Sigmoid colon (tissue), 6 donors: ENCODE measurements at regions not wholly inside any gene's neighbourhood (a gene's known extent, or its start where the extent isn't known, plus 50 kb on each side); places are given as distances from the start of the nearest gene placed in this dataset.
A peak's percentile ranks its signal among the peaks of the same experiment; 100 is the strongest.

ENCODE experiments used
- DNase-seq: peaks from one replicate; pipeline ENCODE4 v3.0.0-alpha.2; 2019
- H3K27ac ChIP-seq, 4 donors: fragments of 200-600 bp; sonication (generic); one replicate each; pipeline ENCODE4 v1.5.1; 2016 to 2019; ENCODE audit warnings: mild to moderate bottlenecking in 1 of 4
- H3K27me3 ChIP-seq, 3 donors: fragments of 200-600 bp; sonication (generic); one replicate each; pipeline ENCODE4 v1.5.1; 2019; ENCODE audit warnings: mild to moderate bottlenecking in 1 of 3
- H3K36me3 ChIP-seq, 4 donors: fragments of 200-600 bp; sonication (generic); one replicate each; pipeline ENCODE4 v1.5.1; 2016 to 2019
- H3K4me1 ChIP-seq, 4 donors: fragments of 200-600 bp; sonication (generic); one replicate each; pipeline ENCODE4 v1.5.1; 2017 to 2019
- H3K4me3 ChIP-seq, 4 donors: fragments of 200-600 bp; sonication (generic); one replicate each; pipeline ENCODE4 v1.5.1; 2017 to 2019; ENCODE audit warnings: mild to moderate bottlenecking in 2 of 4, moderate library complexity in 1 of 4
- H3K9me3 ChIP-seq, 4 donors: fragments of 200-600 bp in 3 of 4; sonication (generic) in 3 of 4; one replicate each; pipeline versions ENCODE4 v1.5.1 to v1.6.1; 2013 to 2019
- CTCF ChIP-seq, 4 experiments: fragments of 450-650 bp in 3 of 4; fragments of 200-600 bp in 1 of 4; IDR thresholded peaks; one replicate each; pipeline ENCODE4 v1.5.1; 2016 to 2019; ENCODE audit warnings: antibody characterized with exemption in 4 of 4, mild to moderate bottlenecking in 3 of 4, moderate library complexity in 2 of 4
- EP300 ChIP-seq, 4 donors: sonication (generic); formaldehyde crosslinking; IDR thresholded peaks; one replicate each; pipeline ENCODE4 v1.6.1; 2017; ENCODE audit warnings: antibody characterized with exemption in 4 of 4
- POLR2A ChIP-seq, 2 donors: fragments of 450-650 bp; IDR thresholded peaks; one replicate each; pipeline ENCODE4 v1.6.1; 2016; ENCODE audit warnings: antibody characterized with exemption in 2 of 2, mild to moderate bottlenecking in 2 of 2, moderate library complexity in 2 of 2
- POLR2AphosphoS5 ChIP-seq, 4 donors: sonication (generic); formaldehyde crosslinking; IDR thresholded peaks; one replicate each; pipeline ENCODE4 v1.6.1; 2017; ENCODE audit warnings: antibody characterized with exemption in 4 of 4
- WGBS, 2 donors: extraction: QIAGEN DNeasy Blood & Tissue Kit; methylation state at CpG; one replicate each; pipeline ENCODE4 v1.1.7; 2013; 5-methylcytosine and 5-hydroxymethylcytosine counted together
- intact Hi-C: fragments of 100-400 bp; cut with DNase I; formaldehyde crosslinking; loops from one replicate; pipeline ENCODE4 v1.15.1; 2023
- donor health status: healthy with polysubstance abuse.
- donor health status: healthy.

DNA sequence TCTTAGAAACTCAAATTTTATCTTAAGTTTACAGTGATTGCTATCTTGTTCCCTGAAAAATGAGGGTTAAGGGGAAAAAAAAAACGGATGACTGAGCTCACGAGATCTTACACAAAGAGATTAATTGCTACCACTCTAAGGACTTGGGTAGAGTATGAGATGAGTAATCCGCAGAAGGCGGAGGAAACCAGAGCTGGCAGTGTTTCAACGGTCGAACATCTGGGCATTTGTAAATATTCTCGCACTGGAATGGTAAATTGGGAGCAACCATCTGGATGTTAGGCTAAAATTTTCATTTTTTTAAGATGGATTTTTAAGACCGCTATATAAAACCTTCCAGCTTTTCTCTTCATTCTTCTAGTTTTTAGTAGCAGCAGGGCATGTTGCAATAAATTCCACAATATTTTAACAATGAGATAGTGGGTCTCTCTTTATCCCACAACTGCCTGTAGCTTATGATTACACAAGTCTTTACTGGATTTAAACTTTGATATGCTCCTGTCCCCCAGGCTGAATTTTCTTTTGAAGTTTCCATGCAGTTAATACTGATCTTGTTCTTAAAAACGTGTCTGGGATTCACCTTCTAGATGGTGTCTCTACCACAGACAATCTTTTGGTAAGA lies 1324.1 kb downstream of the AACS start:
- no peaks in the 10 kb centered on the region for H3K4me1 ChIP-seq
- peaks cover 0 to 6% (median 0%) of the 10 kb centered on the region in 4 donors for H3K9me3 ChIP-seq
- H3K4me3 ChIP-seq = no peak overlapping the region
- no peak overlapping the region for H3K27ac ChIP-seq
- peak; percentile 67 for DNase-seq
- intact Hi-C loops = no loop called here
- 64 to 75% methylated on average over 9 of the region's 9 CpGs for WGBS, 2 donors
- H3K27me3 ChIP-seq = no peaks in the 10 kb centered on the region
- TF ChIP-seq EP300 (IDR thresholded peaks at IDR 0.05) = no peak
- TF ChIP-seq CTCF (IDR thresholded peaks at IDR 0.05) = no peak
- TF ChIP-seq POLR2A (IDR thresholded peaks at IDR 0.05) = no peak
- TF ChIP-seq POLR2AphosphoS5 (IDR thresholded peaks at IDR 0.05) = no peak
- no peaks in the 10 kb centered on the region for H3K36me3 ChIP-seq

DNA sequence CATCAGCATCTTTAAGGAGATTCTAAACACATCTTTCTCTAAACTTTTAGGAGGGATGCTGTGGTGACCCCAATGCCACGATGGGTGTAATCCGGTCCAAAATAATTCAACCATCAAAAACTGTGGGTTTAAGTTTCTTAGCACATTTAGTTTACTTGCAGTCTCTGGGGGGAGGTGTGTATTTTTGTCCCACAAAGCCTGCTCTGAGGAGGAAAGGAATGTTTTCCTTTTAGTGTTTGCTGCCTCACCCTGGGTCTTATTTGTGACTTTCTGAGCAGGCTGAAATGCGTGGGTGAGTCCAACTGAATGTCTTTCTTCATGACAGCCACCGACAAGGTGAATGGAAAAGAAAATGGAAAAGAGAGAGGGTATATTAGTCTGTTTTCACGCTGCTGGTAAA lies 1324.7 kb downstream of the AACS start:
- intact Hi-C loops = no loop called here
- WGBS, 2 donors = 69 to 71% methylated on average over 5 of the region's 5 CpGs

GRCh38 chr12:126390969-126391566 lies 1325.8 kb downstream of the AACS start:
- 60 to 76% methylated on average over 6 of the region's 6 CpGs for WGBS, 2 donors
- Histone ChIP-seq H3K27ac (no peak overlapping the region), H3K27me3 (no peaks in the 10 kb centered on the region), H3K9me3 (peaks cover 0 to 6% (median 0%) of the 10 kb centered on the region in 4 donors), H3K4me1 (no peaks in the 10 kb centered on the region), H3K36me3 (no peaks in the 10 kb centered on the region), H3K4me3 (no peak overlapping the region)
- no peak for TF ChIP-seq POLR2AphosphoS5 (IDR thresholded peaks at IDR 0.05)
- no peak for TF ChIP-seq EP300 (IDR thresholded peaks at IDR 0.05)
- TF ChIP-seq CTCF (IDR thresholded peaks at IDR 0.05) = no peak
- no peak for TF ChIP-seq POLR2A (IDR thresholded peaks at IDR 0.05)
- no peak for DNase-seq
- intact Hi-C loops = no loop called here

More for the DNA sequence above, 1324.7 kb downstream of the AACS start:
- Histone ChIP-seq H3K36me3 (no peaks in the 10 kb centered on the region), H3K27ac (no peak overlapping the region), H3K9me3 (peaks cover 0 to 6% (median 0%) of the 10 kb centered on the region in 4 donors), H3K4me1 (no peaks in the 10 kb centered on the region), H3K27me3 (no peaks in the 10 kb centered on the region), H3K4me3 (no peak overlapping the region)
- no peak for DNase-seq
- TF ChIP-seq CTCF (IDR thresholded peaks at IDR 0.05) (no peak), EP300 (IDR thresholded peaks at IDR 0.05) (no peak)

GRCh38 chr12:126396536-126396935 lies 1331.3 kb downstream of the AACS start:
- Histone ChIP-seq H3K9me3 (peaks cover 0 to 4% (median 0%) of the 10 kb centered on the region in 4 donors), H3K27me3 (no peaks in the 10 kb centered on the region), H3K4me1 (no peaks in the 10 kb centered on the region), H3K4me3 (no peak overlapping the region), H3K27ac (no peak overlapping the region), H3K36me3 (no peaks in the 10 kb centered on the region)
- WGBS, 2 donors = 78 to 82% methylated on average over 6 of the region's 6 CpGs
- DNase-seq = no peak
- TF ChIP-seq CTCF (IDR thresholded peaks at IDR 0.05) (no peak), POLR2A (IDR thresholded peaks at IDR 0.05) (no peak), POLR2AphosphoS5 (IDR thresholded peaks at IDR 0.05) (no peak), EP300 (IDR thresholded peaks at IDR 0.05) (no peak)
- intact Hi-C loops = no loop called here
